HG03039 (cell line): ENCODE measurements at regions not wholly inside any gene's neighbourhood (a gene's known extent, or its start where the extent isn't known, plus 50 kb on each side); places are given as distances from the start of the nearest gene placed in this dataset.

Experiments
- ATAC-seq: cut with Tn5 transposase; IDR thresholded peaks from one replicate; pipeline ENCODE4 v1.9.1; 2021; ENCODE audit warnings: mild to moderate bottlenecking, moderate library complexity; ENCODE audit not compliant: unreplicated experiment

- no peak for ATAC-seq
Measured at GRCh38 chr11:134677397-134677822, 265.4 kb upstream of the B3GAT1 start.

DNA sequence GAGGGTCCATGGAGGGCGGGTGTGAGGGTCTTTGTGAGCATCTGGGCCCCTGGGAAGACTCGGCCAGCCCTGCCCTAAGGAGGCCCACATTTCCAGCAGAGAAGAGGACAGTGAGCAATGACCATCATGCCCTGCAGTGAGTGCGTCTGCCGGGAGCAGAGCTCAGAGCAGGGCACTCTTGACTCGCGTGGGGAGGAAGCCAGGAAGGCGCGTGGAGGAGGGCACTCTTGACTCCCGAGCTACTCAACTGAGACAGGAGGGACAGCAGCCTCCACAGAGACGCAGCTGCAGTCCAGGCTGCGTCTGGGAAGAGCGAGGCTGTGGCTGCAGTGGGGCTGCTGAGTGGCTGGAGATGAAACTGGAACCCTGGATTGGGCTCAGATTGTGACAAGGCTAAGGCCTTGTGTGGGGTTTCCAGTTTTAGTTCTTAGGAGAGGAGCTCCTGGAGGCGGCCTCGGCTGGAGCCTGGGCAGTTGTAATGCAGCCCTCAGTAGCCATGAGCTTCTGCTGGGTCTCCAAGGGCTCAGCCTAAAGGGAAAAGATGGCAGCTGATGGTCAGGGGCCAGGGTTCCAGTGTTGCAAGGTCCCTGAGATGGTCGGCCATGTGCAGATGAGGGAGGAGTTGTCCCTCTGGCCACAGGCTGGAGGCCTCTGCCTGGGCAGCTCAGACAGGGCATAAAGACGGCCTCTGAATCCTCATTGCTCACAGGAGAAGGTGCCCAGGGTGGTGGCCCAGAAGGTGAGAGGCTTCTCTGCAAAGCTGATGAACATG, 264.7 kb upstream of the B3GAT1 start:
- no peak for ATAC-seq

- no peak for ATAC-seq
Measured at GRCh38 chr11:134675983-134676382, 263.9 kb upstream of the B3GAT1 start.

DNA sequence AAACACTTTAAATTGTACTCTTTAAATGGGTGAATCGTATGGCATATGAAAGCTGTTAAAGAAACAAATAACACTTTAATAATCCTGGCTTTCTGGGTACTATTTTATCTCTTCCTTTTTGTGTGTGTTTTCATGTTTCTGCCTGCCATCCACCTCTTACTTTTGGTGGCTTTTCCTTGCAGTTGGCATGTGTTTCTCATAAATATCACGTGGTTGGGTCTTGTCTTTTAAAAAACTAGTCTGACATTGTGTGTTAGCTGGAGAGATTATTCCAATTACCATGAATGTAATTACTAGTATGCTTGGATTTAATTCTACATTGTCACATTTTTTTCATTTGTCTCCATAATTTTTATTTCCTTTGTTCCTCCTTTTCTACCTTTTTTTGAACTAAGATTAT, 262.9 kb upstream of the B3GAT1 start:
- no peak for ATAC-seq

DNA sequence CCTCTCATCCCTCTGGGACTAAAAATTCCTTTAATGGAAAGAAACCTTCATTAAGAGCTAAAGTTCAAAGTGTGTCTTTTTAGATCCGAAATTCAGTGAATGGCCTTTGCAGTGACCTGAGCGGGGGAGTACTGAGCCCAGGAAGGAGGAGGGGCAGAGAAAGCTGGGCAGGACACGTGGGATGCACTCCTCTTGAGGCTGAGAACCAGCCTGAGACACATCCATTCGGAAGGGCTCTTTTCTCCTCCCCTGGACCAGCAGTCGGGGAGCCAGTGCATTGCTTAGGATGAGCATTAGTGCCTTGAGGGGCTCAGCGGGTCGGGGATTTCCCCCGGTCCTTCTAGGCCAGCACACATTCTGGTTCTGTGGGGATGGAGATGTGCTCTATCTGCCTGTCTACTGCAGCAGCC, 258.9 kb upstream of the B3GAT1 start:
- no peak for ATAC-seq

- no peak for ATAC-seq
Measured at GRCh38 chr11:134670247-134670782, 258.3 kb upstream of the B3GAT1 start.

DNA sequence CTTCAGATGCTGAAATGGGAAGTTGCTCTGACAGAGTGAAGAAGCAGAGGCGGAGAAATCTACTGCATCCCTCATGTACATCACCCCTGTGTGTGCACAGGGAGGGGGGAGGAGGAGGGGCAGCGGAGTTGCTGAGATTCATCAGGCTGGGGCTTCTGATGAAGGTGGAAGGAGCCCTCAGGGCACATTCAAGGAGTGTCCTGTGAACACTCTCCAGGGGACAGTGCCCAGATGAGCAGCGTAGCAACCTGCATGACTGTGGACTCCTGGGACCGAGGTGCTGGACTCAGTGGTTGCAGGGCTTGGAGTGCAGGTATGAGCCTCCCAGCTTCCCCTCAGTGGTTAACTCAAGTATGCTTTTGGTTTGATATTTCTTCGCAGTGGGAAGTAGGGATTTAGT, 257.8 kb upstream of the B3GAT1 start:
- no peak for ATAC-seq

DNA sequence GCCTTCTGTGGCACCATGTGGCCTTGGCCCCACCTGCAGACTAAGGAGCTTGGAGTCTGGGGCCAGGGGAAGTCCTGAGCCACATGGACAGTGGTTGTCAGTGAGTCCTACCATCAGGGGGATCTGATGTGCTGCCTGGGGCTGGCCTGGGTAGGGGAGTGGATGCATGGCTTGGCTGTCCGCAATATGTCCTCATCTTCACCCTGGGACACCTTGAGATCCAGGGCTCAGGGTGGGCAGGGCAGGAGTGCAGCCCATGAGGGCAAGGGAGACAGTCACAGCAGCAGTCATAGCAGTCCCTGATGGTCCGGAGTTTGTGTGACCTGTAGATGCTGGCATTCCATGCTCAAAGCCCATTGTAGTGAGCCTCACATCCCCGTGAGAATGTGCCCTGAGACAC, 256.8 kb upstream of the B3GAT1 start:
- ATAC-seq = no peak

DNA sequence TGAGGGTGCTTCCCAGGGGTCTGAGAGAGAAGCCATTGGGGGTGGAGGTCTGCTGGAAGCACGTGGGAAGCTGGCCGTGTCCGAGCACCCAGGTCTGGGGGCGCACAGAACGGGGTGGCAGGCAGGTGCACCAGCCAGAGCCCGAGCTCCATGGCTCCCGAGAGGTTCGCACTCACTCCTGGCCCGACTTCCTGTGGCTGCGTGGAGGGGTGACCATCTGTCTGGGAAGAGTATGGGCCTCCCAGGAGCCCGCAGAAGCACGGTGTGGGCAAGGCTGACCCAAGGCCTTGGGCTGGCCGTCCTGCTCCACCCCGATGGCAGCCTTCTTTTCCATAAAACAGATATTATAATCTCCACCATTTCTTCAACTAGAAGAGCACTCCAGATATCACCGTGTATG, 256.0 kb upstream of the B3GAT1 start:
- ATAC-seq = no peak

DNA sequence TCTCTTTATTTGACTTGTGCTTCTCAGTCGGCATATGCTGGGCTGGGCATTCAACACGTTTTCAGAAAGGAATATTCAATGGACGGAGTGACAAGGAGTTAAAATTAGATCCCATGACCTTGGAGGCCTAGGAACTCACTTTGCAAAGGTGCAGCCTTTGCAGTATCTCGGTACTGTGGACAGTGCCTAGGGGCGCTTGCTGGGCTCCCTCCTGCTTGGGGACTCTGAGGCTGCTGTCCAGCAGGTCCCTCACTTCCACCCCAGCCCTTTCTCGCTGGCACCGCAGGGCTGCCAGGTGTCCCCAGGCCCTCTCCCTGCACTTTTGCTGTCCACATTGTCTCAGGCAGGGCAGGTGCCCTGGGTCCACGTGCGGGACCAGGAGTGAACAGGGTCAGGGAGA, 255.5 kb upstream of the B3GAT1 start:
- ATAC-seq = no peak

- ATAC-seq = no peak
Measured at GRCh38 chr11:134667175-134667500, 255.1 kb upstream of the B3GAT1 start.

DNA sequence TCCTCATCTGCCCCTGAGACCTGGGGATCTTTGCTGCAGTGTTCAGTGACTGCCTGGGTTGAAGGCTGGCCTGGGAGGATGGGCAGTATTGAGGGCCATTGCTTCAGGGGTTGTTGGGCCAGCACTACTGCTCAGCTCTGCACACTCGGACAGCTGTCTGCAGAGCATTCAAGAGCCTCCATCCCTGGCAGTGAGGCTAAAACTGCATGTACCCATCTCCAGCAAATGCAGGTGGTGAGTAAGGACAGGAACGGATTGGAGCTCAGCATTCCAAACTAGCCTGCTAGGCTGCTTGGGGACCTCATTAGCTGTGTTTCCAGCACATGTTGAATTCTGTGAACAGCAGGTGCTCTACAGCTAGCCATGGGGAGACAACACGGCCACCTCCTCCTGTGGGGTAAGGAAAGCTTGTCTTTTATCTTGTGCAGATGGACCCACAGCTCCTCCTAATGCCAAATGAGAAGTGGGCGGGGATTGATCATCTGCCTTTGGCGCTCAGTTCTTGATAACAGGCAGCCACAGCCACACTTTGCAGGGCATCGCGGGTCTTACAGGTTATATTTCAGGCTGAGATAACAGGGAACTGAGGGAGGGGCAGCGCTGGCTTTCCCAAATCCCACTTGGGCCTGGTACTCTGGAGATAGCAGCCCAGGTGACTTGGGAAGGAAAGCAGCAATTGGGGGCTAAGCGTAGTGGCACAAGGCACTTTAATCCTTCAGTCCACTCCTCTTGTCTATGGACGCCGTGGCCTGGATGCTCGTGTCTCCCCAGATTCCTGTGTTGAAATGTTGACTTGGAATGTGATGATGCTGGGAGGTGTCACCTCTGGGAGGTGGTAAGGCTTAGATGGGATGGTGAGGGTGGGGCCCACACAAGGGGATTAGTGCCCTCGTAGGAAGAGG, 254.5 kb upstream of the B3GAT1 start:
- ATAC-seq = no peak

GRCh38 chr11:134665571-134666270, 253.7 kb upstream of the B3GAT1 start:
- no peak for ATAC-seq

DNA sequence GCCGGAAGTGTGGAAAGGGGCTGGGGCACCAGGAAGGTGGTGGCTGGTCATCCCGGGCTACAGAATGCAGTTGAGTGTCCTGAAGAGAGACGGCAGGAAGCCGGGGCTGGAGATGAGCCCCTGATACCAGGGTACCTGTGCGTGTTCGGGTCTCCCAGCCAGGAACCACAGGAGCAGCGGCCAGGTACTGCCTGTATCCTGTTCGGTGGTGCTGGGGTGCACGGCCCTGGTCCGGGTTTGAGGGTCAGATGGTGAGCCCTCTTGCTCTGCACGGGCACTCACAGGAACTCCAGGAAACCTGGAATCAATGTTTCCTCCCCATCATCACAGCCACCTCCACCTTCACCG, 253.1 kb upstream of the B3GAT1 start:
- no peak for ATAC-seq

DNA sequence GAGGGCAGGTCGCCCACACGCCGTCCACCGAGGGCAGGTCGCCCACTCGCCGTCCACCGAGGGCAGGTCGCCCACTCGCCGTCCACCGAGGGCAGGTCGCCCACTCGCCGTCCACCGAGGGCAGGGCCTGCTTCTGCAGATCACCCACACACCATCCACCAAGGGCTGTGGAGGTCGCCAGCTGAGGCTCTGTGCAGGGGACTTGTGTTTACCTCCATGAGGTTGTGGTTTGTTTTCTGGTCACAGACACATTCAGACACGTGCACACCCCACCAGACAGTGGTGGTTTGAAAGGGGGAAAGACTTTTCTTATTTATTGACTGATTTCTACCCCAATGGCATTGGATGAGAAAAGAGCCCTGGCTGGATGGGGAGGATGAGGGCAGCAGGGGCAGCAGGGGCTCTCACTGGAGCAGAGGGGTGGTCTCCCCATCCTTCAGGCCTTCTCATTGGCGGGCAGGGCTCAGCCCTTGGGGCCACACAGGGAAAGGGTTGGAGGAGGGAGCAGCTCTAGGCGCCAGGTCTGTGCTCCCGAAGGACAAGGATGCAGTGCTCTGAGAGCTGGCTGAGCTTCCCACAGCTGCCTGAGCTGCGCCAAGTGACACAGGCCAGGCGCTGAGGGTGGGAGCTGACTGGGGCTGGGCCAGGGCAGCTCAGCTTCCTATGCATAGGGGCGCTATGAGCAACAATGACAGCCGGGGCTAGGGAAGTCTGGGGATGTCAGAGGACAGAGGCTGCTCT, 252.6 kb upstream of the B3GAT1 start:
- ATAC-seq = no peak

- no peak for ATAC-seq
Measured at GRCh38 chr11:134663506-134664313, 251.7 kb upstream of the B3GAT1 start.

- ATAC-seq = no peak
Measured at GRCh38 chr11:134662629-134663360, 250.8 kb upstream of the B3GAT1 start.

DNA sequence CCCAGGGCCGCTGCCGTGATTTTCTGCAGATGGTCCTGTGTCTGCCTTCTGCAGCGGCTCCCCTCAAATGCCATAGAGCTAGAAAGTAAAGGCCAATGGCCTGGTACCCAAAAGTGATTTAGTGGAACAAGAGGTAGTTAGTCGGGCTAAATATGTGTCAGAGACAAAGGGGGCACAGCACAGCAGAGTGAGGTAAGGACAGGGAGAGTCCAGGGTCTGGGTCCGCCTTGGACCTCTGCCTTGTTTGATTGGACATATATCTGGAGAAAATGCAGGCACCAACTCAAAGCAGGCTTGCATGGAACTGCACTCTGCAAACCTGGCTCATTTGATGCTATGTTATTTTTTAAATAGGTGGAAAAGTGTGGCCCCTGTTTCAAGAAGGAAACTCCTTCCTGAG, 249.6 kb upstream of the B3GAT1 start:
- ATAC-seq = no peak

GRCh38 chr11:134660416-134660815, 248.4 kb upstream of the B3GAT1 start:
- no peak for ATAC-seq
